Ishikawa (cell line): ENCODE measurements at regions not wholly inside any gene's neighbourhood (a gene's known extent, or its start where the extent isn't known, plus 50 kb on each side); places are given as distances from the start of the nearest gene placed in this dataset.

ENCODE experiments used
- CREB1 ChIP-seq: IDR thresholded peaks from 2 replicates; pipeline ENCODE4 v1.6.1; 2012; ENCODE audit warnings: low read depth
- EGR1 ChIP-seq: IDR thresholded peaks from 2 replicates; pipeline ENCODE4 v1.6.1; 2012
- EP300 ChIP-seq: IDR thresholded peaks from 2 replicates; pipeline ENCODE4 v1.6.1; 2012; ENCODE audit warnings: borderline replicate concordance
- MAX ChIP-seq: IDR thresholded peaks from 2 replicates; pipeline ENCODE4 v1.6.1; 2012
- NFIC ChIP-seq: IDR thresholded peaks from 2 replicates; pipeline ENCODE4 v1.6.1; 2012
- REST ChIP-seq: IDR thresholded peaks from 2 replicates; pipeline ENCODE4 v1.6.1; 2012; ENCODE audit warnings: low read depth, mild to moderate bottlenecking
- TAF1 ChIP-seq: IDR thresholded peaks from 2 replicates; pipeline ENCODE4 v1.6.1; 2012; ENCODE audit warnings: low read depth, mild to moderate bottlenecking
- YY1 ChIP-seq: IDR thresholded peaks from 2 replicates; pipeline ENCODE4 v1.6.1; 2012; ENCODE audit warnings: low read depth
- ZBTB7A ChIP-seq: IDR thresholded peaks from 2 replicates; pipeline ENCODE4 v1.6.1; 2012; ENCODE audit warnings: low read depth

- TF ChIP-seq ZBTB7A (no peak), EP300 (no peak), TAF1 (no peak), REST (no peak), EGR1 (no peak), NFIC (no peak), YY1 (no peak), CREB1 (no peak), MAX (no peak)
Measured at GRCh38 chr6:91442342-91442741, 855.5 kb upstream of the MAP3K7 start.
